Astrocyte of the cerebellum (primary cell): ENCODE measurements at regions not wholly inside any gene's neighbourhood (a gene's known extent, or its start where the extent isn't known, plus 50 kb on each side); places are given as distances from the start of the nearest gene placed in this dataset.

Experiments used
- DNase-seq: peaks from one replicate; pipeline ENCODE4 v3.0.0-alpha.2; 2011; ENCODE audit warnings: low read depth
- H3K4me3 ChIP-seq: 2 replicates; pipeline ENCODE4 v1.5.1; 2011; ENCODE audit warnings: mild to moderate bottlenecking, low read depth, low read length, moderate library complexity
- in situ Hi-C: cut with HindIII; loops from 2 replicates; pipeline ENCODE4 v1.10.0; 2017; ENCODE audit warnings: low sequenced_read_pairs
- TF ChIP-seq, protein P1 (sequence below): IDR thresholded peaks from 2 replicates; pipeline ENCODE4 v1.5.1; 2012; ENCODE audit warnings: low read length, low read depth, moderate library complexity, mild to moderate bottlenecking; ENCODE audit errors: missing control alignments

GRCh38 chr10:54961040-54961439, 160.0 kb upstream of the PCDH15 start:
- no peak overlapping the region for H3K4me3 ChIP-seq
- in situ Hi-C loops, result no loop called here
- TF ChIP-seq, protein P1, sequence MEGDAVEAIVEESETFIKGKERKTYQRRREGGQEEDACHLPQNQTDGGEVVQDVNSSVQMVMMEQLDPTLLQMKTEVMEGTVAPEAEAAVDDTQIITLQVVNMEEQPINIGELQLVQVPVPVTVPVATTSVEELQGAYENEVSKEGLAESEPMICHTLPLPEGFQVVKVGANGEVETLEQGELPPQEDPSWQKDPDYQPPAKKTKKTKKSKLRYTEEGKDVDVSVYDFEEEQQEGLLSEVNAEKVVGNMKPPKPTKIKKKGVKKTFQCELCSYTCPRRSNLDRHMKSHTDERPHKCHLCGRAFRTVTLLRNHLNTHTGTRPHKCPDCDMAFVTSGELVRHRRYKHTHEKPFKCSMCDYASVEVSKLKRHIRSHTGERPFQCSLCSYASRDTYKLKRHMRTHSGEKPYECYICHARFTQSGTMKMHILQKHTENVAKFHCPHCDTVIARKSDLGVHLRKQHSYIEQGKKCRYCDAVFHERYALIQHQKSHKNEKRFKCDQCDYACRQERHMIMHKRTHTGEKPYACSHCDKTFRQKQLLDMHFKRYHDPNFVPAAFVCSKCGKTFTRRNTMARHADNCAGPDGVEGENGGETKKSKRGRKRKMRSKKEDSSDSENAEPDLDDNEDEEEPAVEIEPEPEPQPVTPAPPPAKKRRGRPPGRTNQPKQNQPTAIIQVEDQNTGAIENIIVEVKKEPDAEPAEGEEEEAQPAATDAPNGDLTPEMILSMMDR, result no peak
- DNase-seq, result no peak

GRCh38 chr10:54958844-54959243, 157.8 kb upstream of the PCDH15 start:
- in situ Hi-C loops, result no loop called here
- TF ChIP-seq, protein P1, result no peak
- no peak for DNase-seq
- H3K4me3 ChIP-seq, result no peak overlapping the region

DNA sequence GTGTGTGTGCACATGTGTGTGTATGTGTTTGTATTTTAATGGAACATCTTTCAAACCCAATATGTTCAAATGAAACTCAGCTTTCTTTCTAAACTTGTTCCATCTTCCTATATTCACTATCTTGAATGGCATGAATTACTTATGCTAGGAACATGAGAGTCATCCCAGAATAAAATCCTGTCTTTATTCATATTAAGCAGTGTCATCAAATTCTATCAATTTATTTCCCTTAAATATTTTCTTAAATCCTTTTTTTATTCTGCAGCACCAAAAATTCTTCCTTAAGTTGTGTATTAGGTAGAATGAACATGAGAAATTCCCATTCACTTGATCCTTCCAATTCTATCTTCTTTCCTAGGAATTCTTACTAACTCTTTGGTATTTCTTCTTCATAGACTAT, 146.6 kb upstream of the PCDH15 start:
- DNase-seq, result no peak
- no peak overlapping the region for H3K4me3 ChIP-seq
- in situ Hi-C loops, result no loop called here
- TF ChIP-seq, protein P1, result no peak

- H3K4me3 ChIP-seq, result no peak overlapping the region
- in situ Hi-C loops, result no loop called here
- no peak for DNase-seq
- TF ChIP-seq, protein P1, result peak; percentile 17
Observed at GRCh38 chr10:54940418-54940817, 139.4 kb upstream of the PCDH15 start.

GRCh38 chr10:54914049-54914448, 113.0 kb upstream of the PCDH15 start:
- in situ Hi-C loops, result no loop called here
- TF ChIP-seq, protein P1, result no peak
- no peak for DNase-seq
- H3K4me3 ChIP-seq, result no peak overlapping the region

DNA sequence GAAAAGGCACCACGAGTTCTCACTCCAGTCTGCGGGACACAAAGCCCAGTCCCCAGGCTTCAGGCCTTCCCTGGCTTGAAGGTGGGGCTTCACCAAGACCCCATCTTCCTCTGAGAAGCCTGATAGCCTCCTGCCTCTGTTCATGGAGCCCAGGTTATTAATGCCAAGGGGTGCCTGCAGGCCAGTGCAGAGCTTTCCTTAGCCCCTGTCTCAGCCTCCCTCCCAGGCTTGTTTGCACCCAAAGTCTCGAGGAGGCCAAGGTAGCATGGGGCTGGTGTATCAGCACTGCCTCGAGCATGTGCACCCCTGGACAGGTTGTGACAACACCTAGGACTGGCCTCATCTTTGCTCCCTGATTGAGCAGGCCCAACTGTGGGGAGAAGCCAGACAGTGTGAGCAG, 108.1 kb upstream of the PCDH15 start:
- H3K4me3 ChIP-seq, result no peak overlapping the region
- TF ChIP-seq, protein P1, result no peak
- in situ Hi-C loops, result no loop called here
- DNase-seq, result no peak

- in situ Hi-C loops, result no loop called here
- no peak for DNase-seq
- H3K4me3 ChIP-seq, result no peak overlapping the region
- TF ChIP-seq, protein P1, result no peak
Observed at GRCh38 chr10:54908019-54908418, 107.0 kb upstream of the PCDH15 start.
